ENCODE measurements at regions not wholly inside any gene's neighbourhood (a gene's known extent, or its start where the extent isn't known, plus 50 kb on each side); places are given as distances from the start of the nearest gene placed in this dataset.

DNA sequence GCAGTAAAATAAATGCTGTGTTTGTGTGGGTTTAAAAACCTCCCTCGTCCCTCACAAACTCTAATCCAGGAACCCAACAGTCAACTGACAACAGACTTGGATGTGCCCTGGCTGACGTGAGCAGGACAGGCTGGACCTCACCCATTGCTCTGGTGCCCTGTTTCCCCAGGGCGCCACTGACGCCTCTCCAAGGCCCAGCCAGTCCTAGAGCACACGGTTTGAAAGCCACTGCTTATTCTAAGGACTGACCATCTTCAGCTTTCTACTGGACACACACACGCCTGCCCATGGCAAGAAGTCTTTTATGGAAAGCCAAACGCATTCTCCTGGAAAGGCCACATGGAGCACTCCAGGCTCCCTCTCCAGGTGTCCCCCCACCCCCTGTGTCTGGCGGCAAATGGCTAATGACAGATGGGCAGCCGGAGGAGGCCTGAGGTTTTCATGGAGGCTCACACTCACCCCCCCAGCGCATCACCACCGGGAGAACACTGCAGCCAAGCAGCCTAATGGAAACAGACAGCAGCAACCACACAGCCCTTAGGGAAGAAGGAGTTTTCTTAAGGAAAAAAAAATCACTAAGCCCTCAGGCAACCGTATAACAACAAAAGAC, 319.2 kb downstream of the SOX9 start:
- no peak for TF ChIP-seq SIN3A (IDR thresholded peaks at IDR 0.05; ENCODE audit: borderline replicate concordance, insufficient read depth, low read length)
- TF ChIP-seq POLR2AphosphoS5 (IDR thresholded peaks at IDR 0.05; ENCODE audit: low read depth, low read length) = no peak
- no peak for TF ChIP-seq TAF1 (IDR thresholded peaks at IDR 0.05; ENCODE audit: borderline replicate concordance, insufficient read depth, low read length)
- no peak for TF ChIP-seq FOXP2 (optimal IDR thresholded peaks at IDR 0.05; ENCODE audit: borderline replicate concordance, extremely low read depth, extremely low read length, insufficient read depth)
- TF ChIP-seq, protein P1, sequence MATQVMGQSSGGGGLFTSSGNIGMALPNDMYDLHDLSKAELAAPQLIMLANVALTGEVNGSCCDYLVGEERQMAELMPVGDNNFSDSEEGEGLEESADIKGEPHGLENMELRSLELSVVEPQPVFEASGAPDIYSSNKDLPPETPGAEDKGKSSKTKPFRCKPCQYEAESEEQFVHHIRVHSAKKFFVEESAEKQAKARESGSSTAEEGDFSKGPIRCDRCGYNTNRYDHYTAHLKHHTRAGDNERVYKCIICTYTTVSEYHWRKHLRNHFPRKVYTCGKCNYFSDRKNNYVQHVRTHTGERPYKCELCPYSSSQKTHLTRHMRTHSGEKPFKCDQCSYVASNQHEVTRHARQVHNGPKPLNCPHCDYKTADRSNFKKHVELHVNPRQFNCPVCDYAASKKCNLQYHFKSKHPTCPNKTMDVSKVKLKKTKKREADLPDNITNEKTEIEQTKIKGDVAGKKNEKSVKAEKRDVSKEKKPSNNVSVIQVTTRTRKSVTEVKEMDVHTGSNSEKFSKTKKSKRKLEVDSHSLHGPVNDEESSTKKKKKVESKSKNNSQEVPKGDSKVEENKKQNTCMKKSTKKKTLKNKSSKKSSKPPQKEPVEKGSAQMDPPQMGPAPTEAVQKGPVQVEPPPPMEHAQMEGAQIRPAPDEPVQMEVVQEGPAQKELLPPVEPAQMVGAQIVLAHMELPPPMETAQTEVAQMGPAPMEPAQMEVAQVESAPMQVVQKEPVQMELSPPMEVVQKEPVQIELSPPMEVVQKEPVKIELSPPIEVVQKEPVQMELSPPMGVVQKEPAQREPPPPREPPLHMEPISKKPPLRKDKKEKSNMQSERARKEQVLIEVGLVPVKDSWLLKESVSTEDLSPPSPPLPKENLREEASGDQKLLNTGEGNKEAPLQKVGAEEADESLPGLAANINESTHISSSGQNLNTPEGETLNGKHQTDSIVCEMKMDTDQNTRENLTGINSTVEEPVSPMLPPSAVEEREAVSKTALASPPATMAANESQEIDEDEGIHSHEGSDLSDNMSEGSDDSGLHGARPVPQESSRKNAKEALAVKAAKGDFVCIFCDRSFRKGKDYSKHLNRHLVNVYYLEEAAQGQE (IDR thresholded peaks at IDR 0.05; ENCODE audit: insufficient read depth in 1 of 2, low read depth in 2 of 2, low read length in 2 of 2) = no peak

Measured in PFSK-1 (cell line).